ENCODE measurements at regions not wholly inside any gene's neighbourhood (a gene's known extent, or its start where the extent isn't known, plus 50 kb on each side); places are given as distances from the start of the nearest gene placed in this dataset.

DNA sequence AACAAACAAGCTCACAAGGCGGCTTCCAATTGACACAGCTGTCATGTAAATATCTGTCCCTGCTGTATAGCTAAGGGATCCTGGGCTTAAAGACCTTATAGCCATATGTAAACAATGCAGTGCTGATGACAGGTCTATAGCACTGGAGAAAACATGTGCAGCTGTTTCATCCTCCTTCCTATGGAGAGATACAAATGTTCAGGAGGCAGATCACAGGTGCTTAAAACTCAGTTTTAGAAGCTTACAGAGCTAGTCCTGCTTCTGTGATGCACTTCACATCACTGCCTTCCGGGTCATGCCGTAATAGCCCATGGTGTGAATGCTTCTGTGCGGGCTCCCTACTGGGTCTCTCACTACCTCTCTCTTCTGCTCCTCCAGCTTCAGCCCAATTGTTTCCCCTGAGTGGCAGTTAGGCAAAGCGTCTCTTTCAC is 262.4 kb upstream of the CHST9 start:
- H2AFZ ChIP-seq (ENCODE audit: control insufficient read depth, low read depth, low read length): no peak overlapping the region
- FAIRE-seq: no peak
- no TSS peak for BruUV-seq (replicated peaks)
- H3K36me3 ChIP-seq (ENCODE audit: control insufficient read depth in 2 of 2, insufficient read depth in 2 of 2, low read length in 1 of 2): no peaks in the 10 kb centered on the region
- ChIA-PET RAD21 (ENCODE audit: unreplicated experiment) (no interaction called here), CTCF (interaction anchor here (0.6 kb wide), 1 partner anchor 17 kb away, joined by 3 read pairs; no protein-coding TSS in a partner anchor), POLR2A (no interaction called here), SMC1A (ENCODE audit: uncharacterized antibody, unreplicated experiment) (interaction anchor here (1.1 to 2.4 kb wide), 2 partner anchors 11 to 13 kb away, joined by 4 to 5 read pairs; no protein-coding TSS in a partner anchor)
- no peak for DNase-seq (ENCODE audit: low read depth, low spot score)
- ATAC-seq: no peak
- H3K4me2 ChIP-seq (ENCODE audit: control insufficient read depth, insufficient read depth): no peak overlapping the region
- no peak overlapping the region for H3K4me3 ChIP-seq
- TF ChIP-seq, protein P1, sequence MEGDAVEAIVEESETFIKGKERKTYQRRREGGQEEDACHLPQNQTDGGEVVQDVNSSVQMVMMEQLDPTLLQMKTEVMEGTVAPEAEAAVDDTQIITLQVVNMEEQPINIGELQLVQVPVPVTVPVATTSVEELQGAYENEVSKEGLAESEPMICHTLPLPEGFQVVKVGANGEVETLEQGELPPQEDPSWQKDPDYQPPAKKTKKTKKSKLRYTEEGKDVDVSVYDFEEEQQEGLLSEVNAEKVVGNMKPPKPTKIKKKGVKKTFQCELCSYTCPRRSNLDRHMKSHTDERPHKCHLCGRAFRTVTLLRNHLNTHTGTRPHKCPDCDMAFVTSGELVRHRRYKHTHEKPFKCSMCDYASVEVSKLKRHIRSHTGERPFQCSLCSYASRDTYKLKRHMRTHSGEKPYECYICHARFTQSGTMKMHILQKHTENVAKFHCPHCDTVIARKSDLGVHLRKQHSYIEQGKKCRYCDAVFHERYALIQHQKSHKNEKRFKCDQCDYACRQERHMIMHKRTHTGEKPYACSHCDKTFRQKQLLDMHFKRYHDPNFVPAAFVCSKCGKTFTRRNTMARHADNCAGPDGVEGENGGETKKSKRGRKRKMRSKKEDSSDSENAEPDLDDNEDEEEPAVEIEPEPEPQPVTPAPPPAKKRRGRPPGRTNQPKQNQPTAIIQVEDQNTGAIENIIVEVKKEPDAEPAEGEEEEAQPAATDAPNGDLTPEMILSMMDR (IDR thresholded peaks at IDR 0.05 in 2 of 3, conservative IDR thresholded peaks at IDR 0.05 in 1 of 3; ENCODE audit: control insufficient read depth in 2 of 3, extremely low read depth in 1 of 3, insufficient read depth in 1 of 3, low read depth in 3 of 3, low read length in 3 of 3): no peak
- TF ChIP-seq, protein P2, sequence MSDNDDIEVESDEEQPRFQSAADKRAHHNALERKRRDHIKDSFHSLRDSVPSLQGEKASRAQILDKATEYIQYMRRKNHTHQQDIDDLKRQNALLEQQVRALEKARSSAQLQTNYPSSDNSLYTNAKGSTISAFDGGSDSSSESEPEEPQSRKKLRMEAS (IDR thresholded peaks at IDR 0.05; ENCODE audit: low read depth, low read length): no peak
- TF ChIP-seq ZZZ3 (IDR thresholded peaks at IDR 0.05; ENCODE audit: control insufficient read depth, insufficient read length, low read depth): no peak
- TF ChIP-seq, protein P3, sequence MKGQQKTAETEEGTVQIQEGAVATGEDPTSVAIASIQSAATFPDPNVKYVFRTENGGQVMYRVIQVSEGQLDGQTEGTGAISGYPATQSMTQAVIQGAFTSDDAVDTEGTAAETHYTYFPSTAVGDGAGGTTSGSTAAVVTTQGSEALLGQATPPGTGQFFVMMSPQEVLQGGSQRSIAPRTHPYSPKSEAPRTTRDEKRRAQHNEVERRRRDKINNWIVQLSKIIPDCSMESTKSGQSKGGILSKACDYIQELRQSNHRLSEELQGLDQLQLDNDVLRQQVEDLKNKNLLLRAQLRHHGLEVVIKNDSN (IDR thresholded peaks at IDR 0.05; ENCODE audit: borderline replicate concordance, extremely low read length, insufficient read depth, low read depth, low read length): no peak
- H3K4me1 ChIP-seq (ENCODE audit: control insufficient read depth, insufficient read depth, low read length): no peaks in the 10 kb centered on the region
- H3K27me3 ChIP-seq (replicated peaks in 1 of 2; ENCODE audit: control insufficient read depth in 2 of 2, insufficient read depth in 2 of 2, low read length in 1 of 2): no peaks in the 10 kb centered on the region
- no peaks in the 10 kb centered on the region for H3K9me3 ChIP-seq (replicated peaks; ENCODE audit: control insufficient read depth, insufficient read depth, low read length)
- intact Hi-C loops (cut with micrococcal nuclease; ENCODE audit: unreplicated experiment) (no loop called here), in situ Hi-C loops (cut with MboI) (no loop called here)
- H3K9ac ChIP-seq (ENCODE audit: control insufficient read depth, insufficient read depth, low read length): no peak overlapping the region
- 56% methylated on average over 5 of the region's 5 CpGs for WGBS (ENCODE audit: insufficient coverage, insufficient replicate concordance, low lambda C conversion rate, missing lambda C conversion rate)
- no peak overlapping the region for H3K27ac ChIP-seq (ENCODE audit: control insufficient read depth, insufficient read depth)
- H4K20me1 ChIP-seq (ENCODE audit: control insufficient read depth, insufficient read depth): no peaks in the 10 kb centered on the region
- H3K79me2 ChIP-seq (ENCODE audit: control insufficient read depth, insufficient read depth, low read length): no peaks in the 10 kb centered on the region

Data from GM12878 (cell line).